HL-60 (cell line): ENCODE measurements at regions not wholly inside any gene's neighbourhood (a gene's known extent, or its start where the extent isn't known, plus 50 kb on each side); places are given as distances from the start of the nearest gene placed in this dataset.

ENCODE experiments used
- DNase-seq, 2 experiments: peaks; one replicate each; pipeline ENCODE4 v3.0.0-alpha.2; 2010 to 2020; ENCODE audit warnings: low read depth in 1 of 2, low spot score in 1 of 2
- H3K27ac ChIP-seq: fragments of 250-450 bp; sonication (Bioruptor Pico); replicated peaks from 2 replicates; pipeline ENCODE4 v1.5.1; 2020; ENCODE audit warnings: mild to moderate bottlenecking, moderate library complexity
- H3K27me3 ChIP-seq: fragments of 250-450 bp; sonication (Bioruptor Pico); 2 replicates; pipeline ENCODE4 v1.5.1; 2021; ENCODE audit warnings: mild to moderate bottlenecking, moderate library complexity; ENCODE audit not compliant: insufficient read depth, poor library complexity, severe bottlenecking
- H3K4me3 ChIP-seq: replicated peaks from 2 replicates; pipeline ENCODE4 v1.5.1; 2011; ENCODE audit warnings: mild to moderate bottlenecking, control low read depth, low read length; ENCODE audit not compliant: insufficient read depth
- GABPA ChIP-seq: IDR thresholded peaks from 2 replicates; pipeline ENCODE4 v1.6.1; 2012; ENCODE audit warnings: low read depth
- POLR2AphosphoS5 ChIP-seq: IDR thresholded peaks from 2 replicates; pipeline ENCODE4 v1.6.1; 2012; ENCODE audit warnings: low read depth
- SPI1 ChIP-seq: IDR thresholded peaks from 2 replicates; pipeline ENCODE4 v1.6.1; 2012; ENCODE audit warnings: low read depth, mild to moderate bottlenecking, borderline replicate concordance
- TF ChIP-seq, protein P1 (sequence below): IDR thresholded peaks from one replicate; pipeline ENCODE4 v1.5.1; 2011; ENCODE audit warnings: low read length, control low read depth, inconsistent platforms; ENCODE audit not compliant: insufficient read depth
- TF ChIP-seq, protein P2 (sequence below): IDR thresholded peaks from 2 replicates; pipeline ENCODE4 v1.6.1; 2012; ENCODE audit warnings: low read depth; ENCODE audit not compliant: insufficient replicate concordance

DNA sequence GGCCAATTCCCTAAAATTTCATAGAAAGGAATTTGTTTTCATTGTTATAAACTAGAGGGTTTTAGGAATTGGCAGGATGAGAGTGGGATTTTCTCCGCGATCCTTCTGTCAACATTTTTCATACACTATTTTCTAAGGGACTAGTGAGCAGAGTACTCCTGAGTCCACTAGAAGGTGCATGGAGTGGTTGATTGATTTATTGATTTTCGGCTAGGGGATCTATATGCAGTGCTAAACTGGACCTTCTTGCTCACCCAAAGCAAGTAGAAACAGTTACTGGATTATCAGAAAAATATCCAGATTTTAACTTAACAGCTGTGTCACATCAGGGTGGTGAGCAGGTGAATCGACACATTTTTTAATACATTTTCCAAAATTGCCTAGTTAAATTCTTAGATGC lies 159.9 kb upstream of the DTNA start:
- no peaks in the 10 kb centered on the region for H3K27me3 ChIP-seq
- no peak for DNase-seq
- H3K4me3 ChIP-seq = no peak overlapping the region
- H3K27ac ChIP-seq = no peak overlapping the region
- TF ChIP-seq, protein P1, sequence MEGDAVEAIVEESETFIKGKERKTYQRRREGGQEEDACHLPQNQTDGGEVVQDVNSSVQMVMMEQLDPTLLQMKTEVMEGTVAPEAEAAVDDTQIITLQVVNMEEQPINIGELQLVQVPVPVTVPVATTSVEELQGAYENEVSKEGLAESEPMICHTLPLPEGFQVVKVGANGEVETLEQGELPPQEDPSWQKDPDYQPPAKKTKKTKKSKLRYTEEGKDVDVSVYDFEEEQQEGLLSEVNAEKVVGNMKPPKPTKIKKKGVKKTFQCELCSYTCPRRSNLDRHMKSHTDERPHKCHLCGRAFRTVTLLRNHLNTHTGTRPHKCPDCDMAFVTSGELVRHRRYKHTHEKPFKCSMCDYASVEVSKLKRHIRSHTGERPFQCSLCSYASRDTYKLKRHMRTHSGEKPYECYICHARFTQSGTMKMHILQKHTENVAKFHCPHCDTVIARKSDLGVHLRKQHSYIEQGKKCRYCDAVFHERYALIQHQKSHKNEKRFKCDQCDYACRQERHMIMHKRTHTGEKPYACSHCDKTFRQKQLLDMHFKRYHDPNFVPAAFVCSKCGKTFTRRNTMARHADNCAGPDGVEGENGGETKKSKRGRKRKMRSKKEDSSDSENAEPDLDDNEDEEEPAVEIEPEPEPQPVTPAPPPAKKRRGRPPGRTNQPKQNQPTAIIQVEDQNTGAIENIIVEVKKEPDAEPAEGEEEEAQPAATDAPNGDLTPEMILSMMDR = no peak
- TF ChIP-seq, protein P2, sequence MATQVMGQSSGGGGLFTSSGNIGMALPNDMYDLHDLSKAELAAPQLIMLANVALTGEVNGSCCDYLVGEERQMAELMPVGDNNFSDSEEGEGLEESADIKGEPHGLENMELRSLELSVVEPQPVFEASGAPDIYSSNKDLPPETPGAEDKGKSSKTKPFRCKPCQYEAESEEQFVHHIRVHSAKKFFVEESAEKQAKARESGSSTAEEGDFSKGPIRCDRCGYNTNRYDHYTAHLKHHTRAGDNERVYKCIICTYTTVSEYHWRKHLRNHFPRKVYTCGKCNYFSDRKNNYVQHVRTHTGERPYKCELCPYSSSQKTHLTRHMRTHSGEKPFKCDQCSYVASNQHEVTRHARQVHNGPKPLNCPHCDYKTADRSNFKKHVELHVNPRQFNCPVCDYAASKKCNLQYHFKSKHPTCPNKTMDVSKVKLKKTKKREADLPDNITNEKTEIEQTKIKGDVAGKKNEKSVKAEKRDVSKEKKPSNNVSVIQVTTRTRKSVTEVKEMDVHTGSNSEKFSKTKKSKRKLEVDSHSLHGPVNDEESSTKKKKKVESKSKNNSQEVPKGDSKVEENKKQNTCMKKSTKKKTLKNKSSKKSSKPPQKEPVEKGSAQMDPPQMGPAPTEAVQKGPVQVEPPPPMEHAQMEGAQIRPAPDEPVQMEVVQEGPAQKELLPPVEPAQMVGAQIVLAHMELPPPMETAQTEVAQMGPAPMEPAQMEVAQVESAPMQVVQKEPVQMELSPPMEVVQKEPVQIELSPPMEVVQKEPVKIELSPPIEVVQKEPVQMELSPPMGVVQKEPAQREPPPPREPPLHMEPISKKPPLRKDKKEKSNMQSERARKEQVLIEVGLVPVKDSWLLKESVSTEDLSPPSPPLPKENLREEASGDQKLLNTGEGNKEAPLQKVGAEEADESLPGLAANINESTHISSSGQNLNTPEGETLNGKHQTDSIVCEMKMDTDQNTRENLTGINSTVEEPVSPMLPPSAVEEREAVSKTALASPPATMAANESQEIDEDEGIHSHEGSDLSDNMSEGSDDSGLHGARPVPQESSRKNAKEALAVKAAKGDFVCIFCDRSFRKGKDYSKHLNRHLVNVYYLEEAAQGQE = no peak
- TF ChIP-seq POLR2AphosphoS5 (no peak), GABPA (no peak), SPI1 (no peak)

DNA sequence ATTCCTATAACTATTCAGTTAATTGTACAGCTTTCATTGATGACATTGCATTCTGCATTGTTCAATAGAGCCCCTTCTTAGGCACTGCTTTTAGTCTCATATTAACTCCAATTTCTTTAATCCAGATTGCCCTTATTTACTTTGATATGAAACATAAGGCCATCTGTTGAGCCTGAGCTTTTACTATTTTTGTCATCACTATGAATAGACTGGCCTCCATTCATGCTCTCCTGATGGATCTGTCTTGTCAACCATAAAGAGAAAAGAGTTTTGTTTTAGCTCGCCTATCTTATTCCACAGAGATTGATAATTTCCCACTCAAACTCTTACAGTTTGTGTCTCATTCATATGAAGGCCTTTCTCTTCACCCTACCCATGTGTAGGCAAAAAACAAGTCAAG lies 159.2 kb upstream of the DTNA start:
- Histone ChIP-seq H3K27ac (no peak overlapping the region), H3K4me3 (no peak overlapping the region), H3K27me3 (no peaks in the 10 kb centered on the region)
- DNase-seq = no peak
- TF ChIP-seq GABPA = no peak
- no peak for TF ChIP-seq POLR2AphosphoS5
- TF ChIP-seq SPI1 = no peak
- TF ChIP-seq, protein P2 = no peak
- TF ChIP-seq, protein P1 = no peak

DNA sequence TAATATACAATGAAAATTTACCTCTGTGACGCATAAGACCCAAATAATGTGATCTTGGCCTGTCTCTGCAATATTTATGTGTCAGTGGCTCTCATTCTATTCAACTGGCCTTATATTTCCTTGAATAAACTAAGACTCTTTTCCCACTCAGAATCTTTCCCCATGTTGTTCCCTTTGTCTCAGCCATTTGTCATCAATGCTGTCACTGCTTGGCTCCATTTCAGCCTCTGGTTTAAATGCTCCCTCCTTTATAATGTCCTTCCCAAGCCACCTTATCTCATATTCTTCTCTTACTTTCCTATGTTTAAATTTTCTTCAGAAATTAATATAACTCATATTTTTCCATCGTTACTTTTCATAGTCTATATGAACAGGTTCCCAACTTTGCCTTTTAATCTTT lies 158.3 kb upstream of the DTNA start:
- Histone ChIP-seq H3K4me3 (no peak overlapping the region), H3K27me3 (no peaks in the 10 kb centered on the region), H3K27ac (no peak overlapping the region)
- TF ChIP-seq POLR2AphosphoS5 = no peak
- TF ChIP-seq SPI1 = no peak
- TF ChIP-seq, protein P1 = no peak
- TF ChIP-seq, protein P2 = no peak
- TF ChIP-seq GABPA = no peak
- no peak for DNase-seq
